Nephron progenitor cell (in vitro differentiated cells): ENCODE measurements at regions not wholly inside any gene's neighbourhood (a gene's known extent, or its start where the extent isn't known, plus 50 kb on each side); places are given as distances from the start of the nearest gene placed in this dataset.
A peak's percentile ranks its signal among the peaks of the same experiment; 100 is the strongest.

ENCODE experiments used
- DNase-seq: peaks from one replicate; pipeline ENCODE4 v3.0.0; 2021
- H3K27ac Mint-ChIP-seq: 2 replicates; pipeline ENCODE4 v1.8.0; 2021; ENCODE audit warnings: mild to moderate bottlenecking, moderate library complexity, mixed read lengths
- H3K27me3 Mint-ChIP-seq: 2 replicates; pipeline ENCODE4 v1.8.0; 2021; ENCODE audit warnings: mild to moderate bottlenecking, low read depth, mixed read lengths; ENCODE audit not compliant: poor library complexity
- H3K36me3 Mint-ChIP-seq: 2 replicates; pipeline ENCODE4 v1.8.0; 2021; ENCODE audit warnings: low read depth, mixed read lengths
- H3K4me1 Mint-ChIP-seq: 2 replicates; pipeline ENCODE4 v1.8.0; 2021; ENCODE audit warnings: mixed read lengths
- H3K4me3 Mint-ChIP-seq: 2 replicates; pipeline ENCODE4 v1.8.0; 2021; ENCODE audit warnings: mild to moderate bottlenecking, moderate library complexity, mixed read lengths
- H3K9me3 Mint-ChIP-seq: 2 replicates; pipeline ENCODE4 v1.8.0; 2021; ENCODE audit warnings: mild to moderate bottlenecking, moderate library complexity, mixed read lengths
- CTCF ChIP-seq: fragments of 200-600 bp; sonication (generic); IDR thresholded peaks from 2 replicates; pipeline ENCODE4 v1.5.0; 2021; ENCODE audit warnings: antibody characterized with exemption

- TF ChIP-seq CTCF, result no peak
- Mint-ChIP-seq H3K4me1 (no peaks in the 10 kb centered on the region), H3K4me3 (no peak overlapping the region), H3K27me3 (no peaks in the 10 kb centered on the region), H3K27ac (no peak overlapping the region), H3K9me3 (no peaks in the 10 kb centered on the region), H3K36me3 (no peaks in the 10 kb centered on the region)
- DNase-seq, result no peak
Measured at GRCh38 chr18:39741755-39742466, 2176.3 kb upstream of the CELF4 start.

GRCh38 chr18:39737869-39738268, 2172.3 kb upstream of the CELF4 start:
- no peaks in the 10 kb centered on the region for H3K9me3 Mint-ChIP-seq
- DNase-seq, result no peak
- H3K4me1 Mint-ChIP-seq, result no peaks in the 10 kb centered on the region
- H3K27me3 Mint-ChIP-seq, result no peaks in the 10 kb centered on the region
- H3K36me3 Mint-ChIP-seq, result peaks cover 3% of the 10 kb centered on the region
- no peak overlapping the region for H3K27ac Mint-ChIP-seq
- no peak overlapping the region for H3K4me3 Mint-ChIP-seq
- TF ChIP-seq CTCF, result no peak

GRCh38 chr18:39732918-39733317, 2167.3 kb upstream of the CELF4 start:
- H3K27ac Mint-ChIP-seq, result no peak overlapping the region
- H3K27me3 Mint-ChIP-seq, result no peaks in the 10 kb centered on the region
- H3K36me3 Mint-ChIP-seq, result peaks cover 6% of the 10 kb centered on the region

GRCh38 chr18:39730606-39731005, 2165.0 kb upstream of the CELF4 start:
- H3K27ac Mint-ChIP-seq, result peak overlapping the region; percentile 66
- H3K36me3 Mint-ChIP-seq, result peaks cover 6% of the 10 kb centered on the region
- H3K9me3 Mint-ChIP-seq, result no peaks in the 10 kb centered on the region
- no peak for TF ChIP-seq CTCF
- H3K4me3 Mint-ChIP-seq, result no peak overlapping the region
- no peak for DNase-seq
- H3K4me1 Mint-ChIP-seq, result peaks cover 27% of the 10 kb centered on the region
- no peaks in the 10 kb centered on the region for H3K27me3 Mint-ChIP-seq

More at GRCh38 chr18:39732918-39733317, 2167.3 kb upstream of the CELF4 start:
- TF ChIP-seq CTCF, result peak; percentile 11
- DNase-seq, result no peak
- no peaks in the 10 kb centered on the region for H3K9me3 Mint-ChIP-seq
- no peak overlapping the region for H3K4me3 Mint-ChIP-seq
- H3K4me1 Mint-ChIP-seq, result peaks cover 21% of the 10 kb centered on the region

- peaks cover 23% of the 10 kb centered on the region for H3K4me1 Mint-ChIP-seq
- H3K4me3 Mint-ChIP-seq, result no peak overlapping the region
- TF ChIP-seq CTCF, result no peak
- no peak overlapping the region for H3K27ac Mint-ChIP-seq
- no peaks in the 10 kb centered on the region for H3K9me3 Mint-ChIP-seq
- peaks cover 4% of the 10 kb centered on the region for H3K36me3 Mint-ChIP-seq
- DNase-seq, result no peak
- no peaks in the 10 kb centered on the region for H3K27me3 Mint-ChIP-seq
Measured at GRCh38 chr18:39724652-39725051, 2159.1 kb upstream of the CELF4 start.

GRCh38 chr18:39721712-39722111, 2156.1 kb upstream of the CELF4 start:
- Mint-ChIP-seq H3K4me1 (no peaks in the 10 kb centered on the region), H3K27ac (no peak overlapping the region), H3K4me3 (no peak overlapping the region), H3K9me3 (no peaks in the 10 kb centered on the region), H3K27me3 (no peaks in the 10 kb centered on the region), H3K36me3 (peaks cover 5% of the 10 kb centered on the region)
- no peak for TF ChIP-seq CTCF
- DNase-seq, result no peak
